HepG2 (cell line): ENCODE measurements at regions not wholly inside any gene's neighbourhood (a gene's known extent, or its start where the extent isn't known, plus 50 kb on each side); places are given as distances from the start of the nearest gene placed in this dataset.

Source experiments
- FOXK2 ChIP-seq: fragments of 450-650 bp; IDR thresholded peaks from 2 replicates; pipeline ENCODE4 v1.6.1; 2016
- FOXO1 ChIP-seq: sonication (generic); formaldehyde crosslinking; IDR thresholded peaks from 2 replicates; pipeline ENCODE4 v1.4.0; 2020; ENCODE audit warnings: missing genetic modification reagents
- HDAC2 ChIP-seq: sonication (generic); formaldehyde crosslinking; IDR thresholded peaks from 2 replicates; pipeline ENCODE4 v1.4.0; 2020; ENCODE audit warnings: missing genetic modification reagents
- HMG20B ChIP-seq: conservative IDR thresholded peaks from 2 replicates; pipeline ENCODE4 v1.6.1; 2016; ENCODE audit warnings: missing genetic modification reagents, missing compliant biosample characterization
- KLF9 ChIP-seq: IDR thresholded peaks from 2 replicates; pipeline ENCODE4 v1.6.1; 2016; ENCODE audit warnings: low read depth
- LBX2 ChIP-seq: sonication (generic); formaldehyde crosslinking; IDR thresholded peaks from 2 replicates; pipeline ENCODE4 v1.5.0; 2020; ENCODE audit warnings: missing genetic modification reagents, mild to moderate bottlenecking, borderline replicate concordance
- NAIF1 ChIP-seq: sonication (generic); formaldehyde crosslinking; IDR thresholded peaks from 2 replicates; pipeline ENCODE4 v1.5.0; 2020; ENCODE audit warnings: mild to moderate bottlenecking, missing genetic modification reagents, borderline replicate concordance
- NFE2 ChIP-seq: sonication (generic); formaldehyde crosslinking; IDR thresholded peaks from 2 replicates; pipeline ENCODE4 v1.4.0; 2020; ENCODE audit warnings: missing genetic modification reagents
- PITX1 ChIP-seq: sonication (generic); formaldehyde crosslinking; IDR thresholded peaks from 2 replicates; pipeline ENCODE4 v1.5.1; 2020; ENCODE audit warnings: mild to moderate bottlenecking, missing genetic modification reagents
- SALL1 ChIP-seq: sonication (generic); formaldehyde crosslinking; IDR thresholded peaks from 2 replicates; pipeline ENCODE4 v1.8.0; 2022; ENCODE audit warnings: mild to moderate bottlenecking, missing genetic modification reagents
- SRF ChIP-seq: IDR thresholded peaks from 2 replicates; pipeline ENCODE4 v1.6.1; 2011; ENCODE audit warnings: mild to moderate bottlenecking, low read depth, low read length, moderate library complexity
- TARDBP ChIP-seq: sonication (generic); formaldehyde crosslinking; IDR thresholded peaks from 2 replicates; pipeline ENCODE4 v1.8.0; 2022; ENCODE audit warnings: mild to moderate bottlenecking, missing genetic modification reagents
- TEAD3 ChIP-seq: optimal IDR thresholded peaks from 2 replicates; pipeline ENCODE3; 2016; ENCODE audit warnings: borderline replicate concordance
- TMF1 ChIP-seq: sonication (generic); formaldehyde crosslinking; IDR thresholded peaks from 2 replicates; pipeline ENCODE4 v1.8.1; 2022; ENCODE audit warnings: low read depth, missing genetic modification reagents
- ZNF12 ChIP-seq: sonication (generic); formaldehyde crosslinking; IDR thresholded peaks from 2 replicates; pipeline ENCODE4 v1.5.0; 2020; ENCODE audit warnings: missing genetic modification reagents
- ZNF230 ChIP-seq: sonication (generic); formaldehyde crosslinking; IDR thresholded peaks from 2 replicates; pipeline ENCODE4 v1.4.0; 2020; ENCODE audit warnings: mild to moderate bottlenecking, missing genetic modification reagents
- ZNF556 ChIP-seq: sonication (generic); formaldehyde crosslinking; IDR thresholded peaks from 2 replicates; pipeline ENCODE4 v1.4.0; 2020; ENCODE audit warnings: mild to moderate bottlenecking, missing genetic modification reagents, borderline replicate concordance
- ZNF557 ChIP-seq: sonication (generic); formaldehyde crosslinking; IDR thresholded peaks from 2 replicates; pipeline ENCODE4 v1.4.0; 2020; ENCODE audit warnings: missing genetic modification reagents
- ZNF720 ChIP-seq: sonication (generic); formaldehyde crosslinking; IDR thresholded peaks from 2 replicates; pipeline ENCODE4 v1.4.0; 2020; ENCODE audit warnings: missing genetic modification reagents
- ZSCAN30 ChIP-seq: sonication (generic); formaldehyde crosslinking; IDR thresholded peaks from 2 replicates; pipeline ENCODE4 v1.5.0; 2020; ENCODE audit warnings: mild to moderate bottlenecking, missing genetic modification reagents
- TF ChIP-seq, protein P1 (sequence below): IDR thresholded peaks from 2 replicates; pipeline ENCODE4 v1.6.1; 2016; ENCODE audit warnings: mild to moderate bottlenecking, missing biosample characterization, missing genetic modification reagents
- TF ChIP-seq, protein P2 (sequence below): sonication (generic); formaldehyde crosslinking; IDR thresholded peaks from 2 replicates; pipeline ENCODE4 v1.9.0; 2021; ENCODE audit warnings: mild to moderate bottlenecking, missing genetic modification reagents
- TF ChIP-seq, protein P3 (sequence below): sonication (generic); formaldehyde crosslinking; conservative IDR thresholded peaks from 2 replicates; pipeline ENCODE4 v1.8.1; 2023; ENCODE audit warnings: missing genetic modification reagents

- TF ChIP-seq HDAC2 (CRISPR knock-in tag) (peak; percentile 84), LBX2 (peak; percentile 77; the same call in 1 of the 2 replicates), ZNF556 (CRISPR knock-in tag) (no peak), ZNF557 (CRISPR knock-in tag) (peak; percentile 98), ZNF12 (CRISPR knock-in tag) (peak; percentile 86), ZSCAN30 (CRISPR knock-in tag) (no peak), SRF (no peak), ZNF720 (CRISPR knock-in tag) (no peak), FOXO1 (CRISPR knock-in tag) (peak; percentile 75), SALL1 (CRISPR knock-in tag) (peak; percentile 92), TEAD3 (CRISPR knock-in tag) (peak; percentile 69), FOXK2 (no peak), NFE2 (CRISPR knock-in tag) (no peak), ZNF230 (CRISPR knock-in tag) (no peak), HMG20B (0 out of 2 replicates have a peak, but pooled peaks have one; percentile 35), NAIF1 (CRISPR knock-in tag) (0 out of 2 replicates have a peak, but pooled peaks have one; percentile 35), PITX1 (CRISPR knock-in tag) (no peak), TMF1 (CRISPR knock-in tag) (0 out of 2 replicates have a peak, but pooled peaks have one; percentile 74), TARDBP (CRISPR knock-in tag) (no peak), KLF9 (CRISPR knock-in tag) (no peak)
- TF ChIP-seq, protein P1, sequence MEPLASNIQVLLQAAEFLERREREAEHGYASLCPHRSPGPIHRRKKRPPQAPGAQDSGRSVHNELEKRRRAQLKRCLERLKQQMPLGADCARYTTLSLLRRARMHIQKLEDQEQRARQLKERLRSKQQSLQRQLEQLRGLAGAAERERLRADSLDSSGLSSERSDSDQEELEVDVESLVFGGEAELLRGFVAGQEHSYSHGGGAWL (CRISPR knock-in tag), result peak; percentile 98
- TF ChIP-seq, protein P2, sequence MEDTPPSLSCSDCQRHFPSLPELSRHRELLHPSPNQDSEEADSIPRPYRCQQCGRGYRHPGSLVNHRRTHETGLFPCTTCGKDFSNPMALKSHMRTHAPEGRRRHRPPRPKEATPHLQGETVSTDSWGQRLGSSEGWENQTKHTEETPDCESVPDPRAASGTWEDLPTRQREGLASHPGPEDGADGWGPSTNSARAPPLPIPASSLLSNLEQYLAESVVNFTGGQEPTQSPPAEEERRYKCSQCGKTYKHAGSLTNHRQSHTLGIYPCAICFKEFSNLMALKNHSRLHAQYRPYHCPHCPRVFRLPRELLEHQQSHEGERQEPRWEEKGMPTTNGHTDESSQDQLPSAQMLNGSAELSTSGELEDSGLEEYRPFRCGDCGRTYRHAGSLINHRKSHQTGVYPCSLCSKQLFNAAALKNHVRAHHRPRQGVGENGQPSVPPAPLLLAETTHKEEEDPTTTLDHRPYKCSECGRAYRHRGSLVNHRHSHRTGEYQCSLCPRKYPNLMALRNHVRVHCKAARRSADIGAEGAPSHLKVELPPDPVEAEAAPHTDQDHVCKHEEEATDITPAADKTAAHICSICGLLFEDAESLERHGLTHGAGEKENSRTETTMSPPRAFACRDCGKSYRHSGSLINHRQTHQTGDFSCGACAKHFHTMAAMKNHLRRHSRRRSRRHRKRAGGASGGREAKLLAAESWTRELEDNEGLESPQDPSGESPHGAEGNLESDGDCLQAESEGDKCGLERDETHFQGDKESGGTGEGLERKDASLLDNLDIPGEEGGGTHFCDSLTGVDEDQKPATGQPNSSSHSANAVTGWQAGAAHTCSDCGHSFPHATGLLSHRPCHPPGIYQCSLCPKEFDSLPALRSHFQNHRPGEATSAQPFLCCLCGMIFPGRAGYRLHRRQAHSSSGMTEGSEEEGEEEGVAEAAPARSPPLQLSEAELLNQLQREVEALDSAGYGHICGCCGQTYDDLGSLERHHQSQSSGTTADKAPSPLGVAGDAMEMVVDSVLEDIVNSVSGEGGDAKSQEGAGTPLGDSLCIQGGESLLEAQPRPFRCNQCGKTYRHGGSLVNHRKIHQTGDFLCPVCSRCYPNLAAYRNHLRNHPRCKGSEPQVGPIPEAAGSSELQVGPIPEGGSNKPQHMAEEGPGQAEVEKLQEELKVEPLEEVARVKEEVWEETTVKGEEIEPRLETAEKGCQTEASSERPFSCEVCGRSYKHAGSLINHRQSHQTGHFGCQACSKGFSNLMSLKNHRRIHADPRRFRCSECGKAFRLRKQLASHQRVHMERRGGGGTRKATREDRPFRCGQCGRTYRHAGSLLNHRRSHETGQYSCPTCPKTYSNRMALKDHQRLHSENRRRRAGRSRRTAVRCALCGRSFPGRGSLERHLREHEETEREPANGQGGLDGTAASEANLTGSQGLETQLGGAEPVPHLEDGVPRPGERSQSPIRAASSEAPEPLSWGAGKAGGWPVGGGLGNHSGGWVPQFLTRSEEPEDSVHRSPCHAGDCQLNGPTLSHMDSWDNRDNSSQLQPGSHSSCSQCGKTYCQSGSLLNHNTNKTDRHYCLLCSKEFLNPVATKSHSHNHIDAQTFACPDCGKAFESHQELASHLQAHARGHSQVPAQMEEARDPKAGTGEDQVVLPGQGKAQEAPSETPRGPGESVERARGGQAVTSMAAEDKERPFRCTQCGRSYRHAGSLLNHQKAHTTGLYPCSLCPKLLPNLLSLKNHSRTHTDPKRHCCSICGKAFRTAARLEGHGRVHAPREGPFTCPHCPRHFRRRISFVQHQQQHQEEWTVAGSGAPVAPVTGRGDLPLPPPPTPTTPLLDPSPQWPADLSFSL (CRISPR knock-in tag), result 0 out of 2 replicates have a peak, but pooled peaks have one; percentile 36
- TF ChIP-seq, protein P3, sequence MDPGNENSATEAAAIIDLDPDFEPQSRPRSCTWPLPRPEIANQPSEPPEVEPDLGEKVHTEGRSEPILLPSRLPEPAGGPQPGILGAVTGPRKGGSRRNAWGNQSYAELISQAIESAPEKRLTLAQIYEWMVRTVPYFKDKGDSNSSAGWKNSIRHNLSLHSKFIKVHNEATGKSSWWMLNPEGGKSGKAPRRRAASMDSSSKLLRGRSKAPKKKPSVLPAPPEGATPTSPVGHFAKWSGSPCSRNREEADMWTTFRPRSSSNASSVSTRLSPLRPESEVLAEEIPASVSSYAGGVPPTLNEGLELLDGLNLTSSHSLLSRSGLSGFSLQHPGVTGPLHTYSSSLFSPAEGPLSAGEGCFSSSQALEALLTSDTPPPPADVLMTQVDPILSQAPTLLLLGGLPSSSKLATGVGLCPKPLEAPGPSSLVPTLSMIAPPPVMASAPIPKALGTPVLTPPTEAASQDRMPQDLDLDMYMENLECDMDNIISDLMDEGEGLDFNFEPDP, result 0 out of 2 replicates have a peak, but pooled peaks have one; percentile 78
These were observed 62.4 kb downstream of the LSM5 start (continued) for GRCh38 chr7:32427769-32428291.
